IMR-90 (cell line): ENCODE measurements at regions not wholly inside any gene's neighbourhood (a gene's known extent, or its start where the extent isn't known, plus 50 kb on each side); places are given as distances from the start of the nearest gene placed in this dataset.

Source experiments
- ATAC-seq: fragments of 200-7000 bp; cut with Tn5 transposase; 2 replicates; pipeline ENCODE4 v1.9.1; 2020; ENCODE audit warnings: low read depth, mild to moderate bottlenecking, moderate library complexity
- BruUV-seq: library from RNA; stranded (reverse); fragments of 400-500 nt; replicated peaks from 2 replicates; lab custom pipeline; 2021; lab: Mats Ljungman, UMichigan
- CTCF ChIA-PET: fragments of 300-600 bp; formaldehyde crosslinking; extraction: SDS; loops from one replicate; lab custom pipeline; 2021; ENCODE audit warnings: antibody characterized with exemption; lab: Yijun Ruan, JAX
- POLR2A ChIA-PET: fragments of 300-600 bp; sonication (Branson Sonifier 250); formaldehyde crosslinking; loops from one replicate; lab custom pipeline; 2022; ENCODE audit warnings: antibody characterized with exemption; ENCODE audit not compliant: unreplicated experiment; lab: Charles Lee
- DNase-seq: peaks from one replicate; pipeline ENCODE4 v3.0.0; 2013
- H2AFZ ChIP-seq: replicated peaks from 2 replicates; pipeline ENCODE3; 2013; ENCODE audit warnings: low read length, mild to moderate bottlenecking; ENCODE audit not compliant: poor library complexity
- H2AK5ac ChIP-seq: 2 replicates; pipeline ENCODE4 v1.6.1; 2013; ENCODE audit warnings: low read depth, low read length, inconsistent platforms
- H2AK9ac ChIP-seq: replicated peaks from 2 replicates; pipeline ENCODE3; 2013; ENCODE audit warnings: mild to moderate bottlenecking, low read depth, low read length, moderate library complexity; ENCODE audit not compliant: poor library complexity
- H2BK120ac ChIP-seq: 2 replicates; pipeline ENCODE4 v1.6.1; 2013; ENCODE audit warnings: low read depth, low read length, inconsistent platforms
- H2BK15ac ChIP-seq: 3 replicates; pipeline ENCODE4 v1.6.1; 2013; ENCODE audit warnings: low read depth, low read length, inconsistent platforms
- H2BK20ac ChIP-seq: 2 replicates; pipeline ENCODE4 v1.6.1; 2013; ENCODE audit warnings: low read depth, mild to moderate bottlenecking, inconsistent platforms, low read length, moderate library complexity
- H2BK5ac ChIP-seq: 2 replicates; pipeline ENCODE4 v1.6.1; 2013; ENCODE audit warnings: mild to moderate bottlenecking, low read depth, low read length, inconsistent platforms; ENCODE audit not compliant: poor library complexity, severe bottlenecking
- H3K14ac ChIP-seq: replicated peaks from 2 replicates; pipeline ENCODE4 v1.6.1; 2013; ENCODE audit warnings: low read depth, low read length, inconsistent platforms
- H3K18ac ChIP-seq: 2 replicates; pipeline ENCODE4 v1.6.1; 2013; ENCODE audit warnings: low read depth, low read length, control low read depth
- H3K23ac ChIP-seq: 2 replicates; pipeline ENCODE4 v1.6.1; 2013; ENCODE audit warnings: low read depth, low read length, inconsistent platforms
- H3K27ac ChIP-seq: 2 replicates; pipeline ENCODE4 v1.5.1; 2013; ENCODE audit warnings: mild to moderate bottlenecking, control low read depth, low read length; ENCODE audit not compliant: insufficient read depth
- H3K27me3 ChIP-seq: 2 replicates; pipeline ENCODE4 v1.6.1; 2013; ENCODE audit warnings: low read length; ENCODE audit not compliant: control insufficient read depth, insufficient read depth
- H3K36me3 ChIP-seq: 2 replicates; pipeline ENCODE4 v1.6.1; 2013; ENCODE audit warnings: low read length, mixed read lengths; ENCODE audit not compliant: control insufficient read depth, insufficient read depth
- H3K4ac ChIP-seq: 2 replicates; pipeline ENCODE4 v1.6.1; 2013; ENCODE audit warnings: low read depth, low read length, inconsistent platforms
- H3K4me1 ChIP-seq: 2 replicates; pipeline ENCODE4 v1.6.1; 2013; ENCODE audit warnings: low read length, mixed read lengths; ENCODE audit not compliant: control insufficient read depth, insufficient read depth
- H3K4me2 ChIP-seq: 2 replicates; pipeline ENCODE4 v1.6.1; 2013; ENCODE audit warnings: low read depth, mild to moderate bottlenecking, control low read depth, low read length, moderate library complexity
- H3K4me3 ChIP-seq: 2 replicates; pipeline ENCODE4 v1.5.1; 2013; ENCODE audit warnings: low read depth, mild to moderate bottlenecking, control low read depth, low read length, moderate library complexity; ENCODE audit not compliant: insufficient read depth
- H3K56ac ChIP-seq: 2 replicates; pipeline ENCODE4 v1.6.1; 2013; ENCODE audit warnings: low read length, inconsistent platforms; ENCODE audit not compliant: insufficient read depth; ENCODE audit errors: extremely low read depth
- H3K79me1 ChIP-seq, 2 experiments: 2 replicates each; pipeline ENCODE4 v1.6.1; 2013; ENCODE audit warnings: low read length in 2 of 2, inconsistent platforms in 1 of 2, low read depth in 1 of 2
- H3K9ac ChIP-seq: 2 replicates; pipeline ENCODE4 v1.6.1; 2013; ENCODE audit warnings: low read depth, low read length, control low read depth
- H3K9me1 ChIP-seq: 2 replicates; pipeline ENCODE4 v1.6.1; 2013; ENCODE audit warnings: low read length, inconsistent platforms; ENCODE audit not compliant: insufficient read depth
- H3K9me3 ChIP-seq: 2 replicates; pipeline ENCODE4 v1.6.1; 2013; ENCODE audit warnings: low read length; ENCODE audit not compliant: control insufficient read depth, insufficient read depth
- H4K20me1 ChIP-seq: 2 replicates; pipeline ENCODE4 v1.6.1; 2013; ENCODE audit warnings: low read length, inconsistent platforms; ENCODE audit not compliant: insufficient read depth
- H4K5ac ChIP-seq: 2 replicates; pipeline ENCODE4 v1.6.1; 2013; ENCODE audit warnings: mild to moderate bottlenecking, low read depth, low read length, control low read depth
- H4K8ac ChIP-seq, 2 experiments: 2 replicates each; pipeline ENCODE4 v1.6.1; 2013; ENCODE audit warnings: low read depth in 2 of 2, low read length in 2 of 2, control low read depth in 1 of 2, inconsistent platforms in 1 of 2
- H4K91ac ChIP-seq: 2 replicates; pipeline ENCODE4 v1.6.1; 2013; ENCODE audit warnings: low read depth, low read length, inconsistent platforms; ENCODE audit not compliant: insufficient read depth
- BHLHE40 ChIP-seq: fragments of 150-350 bp; IDR thresholded peaks from 2 replicates; pipeline ENCODE4 v1.6.1; 2016; ENCODE audit warnings: mild to moderate bottlenecking, low read depth, low read length
- CHD1 ChIP-seq: IDR thresholded peaks from 2 replicates; pipeline ENCODE4 v1.6.1; 2012; ENCODE audit warnings: low read depth, low read length, improper control_type of control experiment
- FOS ChIP-seq: fragments of 150-350 bp; IDR thresholded peaks from 2 replicates; pipeline ENCODE4 v1.6.1; 2016; ENCODE audit warnings: low read depth, low read length
- MAZ ChIP-seq: IDR thresholded peaks from 2 replicates; pipeline ENCODE4 v1.6.1; 2012; ENCODE audit warnings: low read depth, mild to moderate bottlenecking, low read length, improper control_type of control experiment, moderate library complexity, borderline replicate concordance
- NFE2L2 ChIP-seq: fragments of 150-350 bp; IDR thresholded peaks from 2 replicates; pipeline ENCODE4 v1.6.1; 2016; ENCODE audit warnings: low read depth, mild to moderate bottlenecking, low read length
- RAD21 ChIP-seq: IDR thresholded peaks from 2 replicates; pipeline ENCODE4 v1.6.1; 2012; ENCODE audit warnings: low read length, improper control_type of control experiment
- RCOR1 ChIP-seq: IDR thresholded peaks from 2 replicates; pipeline ENCODE4 v1.6.1; 2012; ENCODE audit warnings: mild to moderate bottlenecking, low read length, improper control_type of control experiment; ENCODE audit not compliant: insufficient replicate concordance
- RFX5 ChIP-seq: IDR thresholded peaks from 2 replicates; pipeline ENCODE4 v1.8.0; 2012; ENCODE audit warnings: low read depth, mild to moderate bottlenecking, low read length, moderate library complexity
- USF2 ChIP-seq: fragments of 150-350 bp; IDR thresholded peaks from 2 replicates; pipeline ENCODE4 v1.6.1; 2017; ENCODE audit warnings: mild to moderate bottlenecking, antibody characterized with exemption, low read length, low read depth
- dilution Hi-C: fragments of 300-500 bp; cut with HindIII; formaldehyde crosslinking; loops from one replicate; pipeline ENCODE4 v1.14.3; 2018; ENCODE audit warnings: low sequenced_read_pairs; ENCODE audit not compliant: unreplicated experiment
- in situ Hi-C: fragments of 300-500 bp; cut with MboI; formaldehyde crosslinking; loops from 3 replicates; pipeline ENCODE4 v1.14.3; 2019; ENCODE audit warnings: low sequenced_read_pairs, inconsistent platforms, mixed read lengths
- intact Hi-C: fragments of 100-400 bp; cut with micrococcal nuclease; formaldehyde crosslinking; loops from 2 replicates; pipeline ENCODE4 v1.10.0; 2022
- TF ChIP-seq, protein P1 (sequence below): fragments of 150-350 bp; IDR thresholded peaks from 2 replicates; pipeline ENCODE4 v1.6.1; 2016; ENCODE audit warnings: low read depth, mild to moderate bottlenecking, low read length, moderate library complexity, borderline replicate concordance

GRCh38 chr6:134529305-134529704 is 211.4 kb upstream of the SGK1 start:
- H3K4me2 ChIP-seq, result no peak overlapping the region
- H4K20me1 ChIP-seq, result no peaks in the 10 kb centered on the region
- H3K9me1 ChIP-seq, result no peaks in the 10 kb centered on the region
- H2BK15ac ChIP-seq, result no peak overlapping the region
- H3K79me1 ChIP-seq, result no peaks in the 10 kb centered on the region
- H3K27me3 ChIP-seq, result no peaks in the 10 kb centered on the region
- H3K18ac ChIP-seq, result no peak overlapping the region
- DNase-seq (no peak), ATAC-seq (no peak)
- H3K36me3 ChIP-seq, result no peaks in the 10 kb centered on the region
- H4K91ac ChIP-seq, result no peak overlapping the region
- no peak overlapping the region for H2BK120ac ChIP-seq
- 0 out of 2 replicates have a peak overlapping the region, but pooled peaks have one; percentile 66 for H4K5ac ChIP-seq
- POLR2A ChIA-PET, result no interaction called here
- BruUV-seq, result no TSS peak
- no peak overlapping the region for H3K14ac ChIP-seq
- no peak overlapping the region for H2AK5ac ChIP-seq
- in situ Hi-C loops (no loop called here), dilution Hi-C loops (no loop called here), intact Hi-C loops (no loop called here)
- H3K9me3 ChIP-seq, result no peaks in the 10 kb centered on the region
- no peak overlapping the region for H3K4ac ChIP-seq
- no peak overlapping the region for H3K56ac ChIP-seq
- H3K23ac ChIP-seq, result no peak overlapping the region
- H2BK20ac ChIP-seq, result no peak overlapping the region; the same call in 1 of the 2 replicates
- H3K27ac ChIP-seq, result no peak overlapping the region
- no peak overlapping the region for H2AFZ ChIP-seq
- peaks cover 3% of the 10 kb centered on the region for H3K4me1 ChIP-seq
- no peak overlapping the region for H4K8ac ChIP-seq
- no peak overlapping the region for H3K9ac ChIP-seq
- CTCF ChIA-PET, result interaction anchor here (0.7 kb wide), 1 partner anchor 351 kb away, joined by 3 read pairs; no protein-coding TSS in a partner anchor
- TF ChIP-seq BHLHE40 (no peak), RFX5 (no peak), RAD21 (no peak), NFE2L2 (no peak), USF2 (no peak), RCOR1 (no peak), MAZ (no peak), FOS (no peak), CHD1 (no peak)
- TF ChIP-seq, protein P1, sequence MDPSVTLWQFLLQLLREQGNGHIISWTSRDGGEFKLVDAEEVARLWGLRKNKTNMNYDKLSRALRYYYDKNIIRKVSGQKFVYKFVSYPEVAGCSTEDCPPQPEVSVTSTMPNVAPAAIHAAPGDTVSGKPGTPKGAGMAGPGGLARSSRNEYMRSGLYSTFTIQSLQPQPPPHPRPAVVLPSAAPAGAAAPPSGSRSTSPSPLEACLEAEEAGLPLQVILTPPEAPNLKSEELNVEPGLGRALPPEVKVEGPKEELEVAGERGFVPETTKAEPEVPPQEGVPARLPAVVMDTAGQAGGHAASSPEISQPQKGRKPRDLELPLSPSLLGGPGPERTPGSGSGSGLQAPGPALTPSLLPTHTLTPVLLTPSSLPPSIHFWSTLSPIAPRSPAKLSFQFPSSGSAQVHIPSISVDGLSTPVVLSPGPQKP, result no peak
- H2AK9ac ChIP-seq, result no peak overlapping the region
- no peak overlapping the region for H2BK5ac ChIP-seq
- no peak overlapping the region for H3K4me3 ChIP-seq
